NT2/D1 (cell line): ENCODE measurements at regions not wholly inside any gene's neighbourhood (a gene's known extent, or its start where the extent isn't known, plus 50 kb on each side); places are given as distances from the start of the nearest gene placed in this dataset.

ENCODE experiments used
- DNase-seq: peaks from one replicate; pipeline ENCODE4 v3.0.0-alpha.2; 2011; ENCODE audit warnings: low read depth, low spot score
- H3K27me3 ChIP-seq: 2 replicates; pipeline ENCODE4 v1.6.0; 2011; ENCODE audit warnings: mild to moderate bottlenecking; ENCODE audit not compliant: insufficient read length, insufficient read depth
- H3K36me3 ChIP-seq: 2 replicates; pipeline ENCODE4 v1.6.1; 2011; ENCODE audit warnings: mild to moderate bottlenecking, low read length, mixed read lengths; ENCODE audit not compliant: insufficient read depth, insufficient read length
- H3K4me1 ChIP-seq: 2 replicates; pipeline ENCODE4 v1.5.1; 2011; ENCODE audit not compliant: insufficient read depth, insufficient read length
- H3K4me3 ChIP-seq: 2 replicates; pipeline ENCODE4 v1.5.1; 2011; ENCODE audit warnings: low read depth; ENCODE audit not compliant: insufficient read length
- H3K9ac ChIP-seq: 2 replicates; pipeline ENCODE4 v1.6.0; 2011; ENCODE audit warnings: low read depth; ENCODE audit not compliant: insufficient read length
- H3K9me3 ChIP-seq: 2 replicates; pipeline ENCODE4 v1.5.1; 2011; ENCODE audit warnings: mild to moderate bottlenecking, low read length; ENCODE audit not compliant: insufficient read depth
- SUZ12 ChIP-seq: IDR thresholded peaks from 2 replicates; pipeline ENCODE4 v1.6.1; 2011; ENCODE audit not compliant: insufficient read length, insufficient read depth; ENCODE audit errors: extremely low read depth
- YY1 ChIP-seq: IDR thresholded peaks from 2 replicates; pipeline ENCODE4 v1.6.1; 2011; ENCODE audit not compliant: insufficient read length, insufficient read depth
- ZNF274 ChIP-seq: IDR thresholded peaks from 2 replicates; pipeline ENCODE4 v1.6.1; 2011; ENCODE audit warnings: mild to moderate bottlenecking, low read depth, low read length

- no peak for DNase-seq
- H3K36me3 ChIP-seq: no peaks in the 10 kb centered on the region
- H3K4me1 ChIP-seq: no peaks in the 10 kb centered on the region
- no peak overlapping the region for H3K4me3 ChIP-seq
- TF ChIP-seq ZNF274 (no peak), SUZ12 (no peak), YY1 (no peak)
- no peaks in the 10 kb centered on the region for H3K9me3 ChIP-seq
- H3K9ac ChIP-seq: no peak overlapping the region
- H3K27me3 ChIP-seq: no peaks in the 10 kb centered on the region
These were observed 263.4 kb downstream of the POU4F1 start for GRCh38 chr13:78339927-78340326.

GRCh38 chr13:78334059-78334458 lies 269.3 kb downstream of the POU4F1 start:
- Histone ChIP-seq H3K36me3 (no peaks in the 10 kb centered on the region), H3K4me1 (no peaks in the 10 kb centered on the region), H3K9ac (no peak overlapping the region), H3K4me3 (no peak overlapping the region), H3K9me3 (no peaks in the 10 kb centered on the region), H3K27me3 (no peaks in the 10 kb centered on the region)
- no peak for TF ChIP-seq SUZ12
- TF ChIP-seq YY1: no peak
- no peak for TF ChIP-seq ZNF274
- no peak for DNase-seq

- Histone ChIP-seq H3K9ac (no peak overlapping the region), H3K9me3 (no peaks in the 10 kb centered on the region), H3K4me3 (no peak overlapping the region), H3K4me1 (no peaks in the 10 kb centered on the region), H3K36me3 (no peaks in the 10 kb centered on the region), H3K27me3 (no peaks in the 10 kb centered on the region)
- no peak for DNase-seq
- TF ChIP-seq SUZ12: no peak
- no peak for TF ChIP-seq YY1
- TF ChIP-seq ZNF274: no peak
These were observed 276.7 kb downstream of the POU4F1 start for GRCh38 chr13:78326633-78327032.

GRCh38 chr13:78325585-78325984 lies 277.8 kb downstream of the POU4F1 start:
- no peak overlapping the region for H3K4me3 ChIP-seq
- no peaks in the 10 kb centered on the region for H3K27me3 ChIP-seq
- H3K4me1 ChIP-seq: no peaks in the 10 kb centered on the region
- no peaks in the 10 kb centered on the region for H3K36me3 ChIP-seq
- no peak for TF ChIP-seq SUZ12
- no peak for TF ChIP-seq ZNF274
- no peak for TF ChIP-seq YY1
- no peak for DNase-seq
- H3K9ac ChIP-seq: no peak overlapping the region
- no peaks in the 10 kb centered on the region for H3K9me3 ChIP-seq

DNA sequence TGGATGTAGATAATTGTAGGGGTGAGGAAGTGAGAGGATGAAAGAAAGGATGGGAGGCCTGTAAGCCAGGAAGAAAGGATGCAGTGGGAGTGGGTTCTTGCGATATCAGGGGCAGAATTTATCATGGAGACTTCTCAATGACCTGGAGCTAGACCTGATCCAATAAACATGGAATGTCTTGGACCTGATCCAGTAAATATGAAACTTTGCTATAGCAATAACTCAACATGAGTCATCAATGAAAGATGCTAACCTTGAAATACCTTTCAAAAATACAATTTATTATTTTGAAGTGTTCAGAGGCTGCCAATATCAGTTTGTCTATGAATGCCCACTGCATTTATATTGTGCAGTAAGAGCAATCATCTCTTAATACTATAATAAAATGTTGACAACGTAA lies 279.5 kb downstream of the POU4F1 start:
- TF ChIP-seq YY1: no peak
- TF ChIP-seq ZNF274: no peak
- no peak for TF ChIP-seq SUZ12
- DNase-seq: no peak
- Histone ChIP-seq H3K9me3 (no peaks in the 10 kb centered on the region), H3K27me3 (no peaks in the 10 kb centered on the region), H3K9ac (no peak overlapping the region), H3K36me3 (no peaks in the 10 kb centered on the region), H3K4me3 (no peak overlapping the region), H3K4me1 (no peaks in the 10 kb centered on the region)

- Histone ChIP-seq H3K9ac (no peak overlapping the region), H3K4me3 (no peak overlapping the region), H3K4me1 (no peaks in the 10 kb centered on the region), H3K36me3 (no peaks in the 10 kb centered on the region), H3K27me3 (no peaks in the 10 kb centered on the region), H3K9me3 (no peaks in the 10 kb centered on the region)
- DNase-seq: no peak
- TF ChIP-seq SUZ12: no peak
These were observed 280.3 kb downstream of the POU4F1 start for GRCh38 chr13:78323040-78323439.

- no peak for TF ChIP-seq SUZ12
- TF ChIP-seq ZNF274: no peak
- TF ChIP-seq YY1: no peak
- Histone ChIP-seq H3K4me1 (no peaks in the 10 kb centered on the region), H3K36me3 (no peaks in the 10 kb centered on the region), H3K9me3 (no peaks in the 10 kb centered on the region), H3K9ac (no peak overlapping the region), H3K27me3 (no peaks in the 10 kb centered on the region), H3K4me3 (no peak overlapping the region)
- no peak for DNase-seq
These were observed 284.2 kb downstream of the POU4F1 start for GRCh38 chr13:78319101-78319627.

DNA sequence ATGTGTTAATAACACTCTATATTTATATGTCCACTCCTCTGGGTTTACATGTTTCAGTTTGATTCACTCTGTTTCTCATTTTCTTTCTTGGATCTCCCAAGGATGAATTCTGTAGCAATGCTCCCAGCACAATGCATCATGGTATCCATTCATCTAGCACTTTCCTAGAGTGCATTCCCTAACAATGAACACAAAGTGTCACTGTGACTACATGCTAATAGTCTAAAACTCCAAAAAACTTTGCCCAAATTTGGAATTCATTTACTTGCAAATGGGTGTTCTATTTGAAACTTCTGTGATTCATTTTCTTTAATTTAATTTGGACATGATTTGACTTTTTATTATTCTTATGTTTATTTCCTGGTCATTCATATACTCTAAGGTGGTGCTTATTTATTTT lies 286.3 kb downstream of the POU4F1 start:
- H3K4me1 ChIP-seq: no peaks in the 10 kb centered on the region

More for the DNA sequence above, 286.3 kb downstream of the POU4F1 start:
- TF ChIP-seq ZNF274 (no peak), SUZ12 (no peak), YY1 (no peak)
- no peak for DNase-seq
- Histone ChIP-seq H3K36me3 (no peaks in the 10 kb centered on the region), H3K9me3 (no peaks in the 10 kb centered on the region), H3K4me3 (no peak overlapping the region), H3K9ac (no peak overlapping the region), H3K27me3 (no peaks in the 10 kb centered on the region)
